ENCODE measurements at regions not wholly inside any gene's neighbourhood (a gene's known extent, or its start where the extent isn't known, plus 50 kb on each side); places are given as distances from the start of the nearest gene placed in this dataset.

DNA sequence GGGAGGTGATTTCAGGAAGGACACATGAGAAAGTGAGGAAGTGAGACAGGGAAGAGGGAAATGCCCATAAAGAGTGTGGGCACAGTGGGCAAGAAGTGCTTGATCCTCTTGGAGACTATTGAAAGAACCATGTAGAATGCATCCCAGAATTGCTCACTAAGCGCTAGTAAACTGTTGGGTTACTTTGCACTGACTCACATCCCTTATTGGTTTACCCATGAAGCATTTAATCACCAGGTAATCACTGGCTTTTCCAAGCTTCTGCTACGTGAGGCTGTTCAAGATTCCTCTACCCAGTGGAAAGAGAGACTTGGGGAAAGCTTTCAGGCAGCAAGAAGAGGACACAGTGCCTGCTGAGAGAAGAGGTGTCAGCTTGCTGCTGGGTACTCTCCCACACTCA lies 410.0 kb upstream of the JAG1 start:
- DNase-seq (ENCODE audit: low spot score): no peak

DNA sequence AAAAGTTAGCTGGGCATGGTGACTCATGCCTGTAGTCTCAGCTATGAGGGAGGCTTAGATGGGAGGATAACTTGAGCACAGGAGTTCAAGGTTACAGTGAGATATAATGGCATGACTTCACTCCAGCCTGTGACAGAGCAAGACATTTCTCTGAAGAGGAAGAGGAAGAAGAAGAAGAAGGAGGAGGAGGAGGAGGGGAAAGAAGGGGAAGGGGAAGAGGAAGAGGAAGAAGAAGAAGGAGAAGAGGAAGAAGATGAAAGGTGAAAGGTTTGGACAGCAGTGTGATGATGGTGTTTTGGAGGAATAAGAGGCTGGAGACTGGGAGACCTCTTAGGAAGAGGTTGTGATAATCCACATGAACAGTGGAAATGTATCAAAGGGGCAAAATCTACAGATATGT lies 410.7 kb upstream of the JAG1 start:
- no peak for DNase-seq (ENCODE audit: low spot score)

DNA sequence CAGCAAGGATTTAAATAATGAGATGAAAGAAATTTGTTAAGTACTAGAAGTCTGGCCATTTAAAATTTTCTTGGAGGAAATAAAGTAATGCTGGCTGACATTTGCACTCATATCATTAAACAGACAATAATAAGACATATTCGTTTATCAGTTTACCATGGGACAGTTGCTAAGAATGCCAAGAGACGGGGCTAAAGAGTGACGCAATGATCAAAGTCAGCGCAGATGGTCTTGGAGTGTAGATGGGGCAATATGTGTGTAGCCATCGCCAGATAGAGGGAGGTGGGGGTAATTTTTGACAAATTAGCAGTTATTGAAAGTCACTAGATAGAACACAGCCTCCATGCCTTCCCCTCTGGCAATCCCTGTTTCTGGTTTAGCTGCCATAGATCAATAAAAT lies 413.2 kb upstream of the JAG1 start:
- DNase-seq (ENCODE audit: low spot score): no peak

- DNase-seq (ENCODE audit: low spot score): no peak
Measured at GRCh38 chr20:11090751-11091150, 417.0 kb upstream of the JAG1 start.

DNA sequence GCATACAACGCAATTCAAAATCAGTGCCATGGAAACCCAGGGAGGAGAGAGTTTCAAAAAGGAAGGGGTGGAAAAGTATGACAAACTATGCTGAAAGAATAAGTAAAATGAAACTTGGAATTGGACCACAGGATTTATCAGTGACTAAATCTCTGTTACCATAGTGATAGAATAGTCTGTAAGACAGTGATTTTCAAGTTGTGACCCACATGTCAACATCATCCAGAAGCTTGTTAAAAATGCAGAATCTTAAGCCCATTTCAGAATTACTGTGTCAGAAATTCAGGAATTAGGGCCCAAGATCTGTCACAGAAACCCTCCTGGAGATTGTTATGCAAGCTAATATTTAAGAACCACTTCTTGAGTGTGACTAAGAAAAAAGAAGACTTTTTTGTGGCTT lies 417.7 kb upstream of the JAG1 start:
- no peak for DNase-seq (ENCODE audit: low spot score)

DNA sequence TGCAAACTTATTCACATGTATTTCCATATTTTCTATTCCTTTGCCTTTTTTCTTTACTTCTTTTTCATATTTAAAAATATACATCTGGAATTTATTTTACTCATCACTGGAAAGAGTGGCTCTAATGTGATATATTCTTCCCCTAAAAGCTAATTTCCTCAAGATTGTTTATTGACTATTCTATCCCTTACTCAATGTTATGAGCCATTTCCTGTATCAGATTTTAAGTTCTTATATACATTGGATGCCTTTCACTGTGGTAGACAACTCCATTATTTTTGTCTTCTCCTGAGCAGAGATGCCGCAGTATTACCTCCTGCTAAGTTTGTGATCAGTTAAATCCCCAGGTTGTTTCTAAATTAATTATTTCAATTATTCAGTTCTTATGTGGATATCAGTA lies 418.4 kb upstream of the JAG1 start:
- no peak for DNase-seq (ENCODE audit: low spot score)

- no peak for DNase-seq (ENCODE audit: low spot score)
Measured at GRCh38 chr20:11094196-11094595, 420.4 kb upstream of the JAG1 start.

DNA sequence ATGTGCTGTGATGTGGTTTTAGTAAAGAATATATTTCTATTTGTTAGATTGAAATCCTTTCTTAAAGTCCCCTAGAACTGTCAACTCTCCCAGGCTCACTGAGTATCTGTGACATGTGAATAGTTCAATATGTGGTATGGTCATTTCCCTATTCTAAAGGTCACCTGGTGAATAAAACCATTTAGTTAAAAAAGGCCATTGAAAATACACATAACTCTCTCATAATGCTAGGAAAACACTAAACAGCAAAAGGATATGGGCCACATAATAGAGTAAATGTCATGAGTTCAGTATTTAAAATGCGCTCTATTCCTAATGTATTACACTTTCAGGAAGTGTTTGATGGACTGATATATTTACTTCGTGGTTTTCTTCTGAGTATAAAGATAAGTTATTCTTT lies 420.9 kb upstream of the JAG1 start:
- no peak for DNase-seq (ENCODE audit: low spot score)

GRCh38 chr20:11098888-11099287 lies 425.1 kb upstream of the JAG1 start:
- no peak for DNase-seq (ENCODE audit: low spot score)

DNA sequence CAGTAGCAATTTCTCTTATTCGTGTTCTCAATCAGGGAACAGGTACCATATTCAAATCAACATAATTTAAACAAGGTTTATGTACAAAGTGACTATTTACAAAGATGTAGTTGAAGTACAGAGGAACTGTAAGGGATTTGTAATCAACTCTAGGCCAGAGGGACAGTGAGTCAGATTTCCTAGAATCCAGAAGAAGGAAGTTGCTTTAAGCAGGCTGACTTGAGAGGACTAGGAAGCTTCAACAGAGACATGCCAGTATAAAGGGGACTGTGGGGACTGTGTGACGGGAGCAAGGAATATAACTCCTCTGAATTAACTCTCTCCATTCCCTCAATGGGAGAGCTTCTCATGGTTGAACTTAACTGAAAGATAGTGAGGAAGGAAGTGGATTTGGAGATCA lies 427.4 kb upstream of the JAG1 start:
- no peak for DNase-seq (ENCODE audit: low spot score)

DNA sequence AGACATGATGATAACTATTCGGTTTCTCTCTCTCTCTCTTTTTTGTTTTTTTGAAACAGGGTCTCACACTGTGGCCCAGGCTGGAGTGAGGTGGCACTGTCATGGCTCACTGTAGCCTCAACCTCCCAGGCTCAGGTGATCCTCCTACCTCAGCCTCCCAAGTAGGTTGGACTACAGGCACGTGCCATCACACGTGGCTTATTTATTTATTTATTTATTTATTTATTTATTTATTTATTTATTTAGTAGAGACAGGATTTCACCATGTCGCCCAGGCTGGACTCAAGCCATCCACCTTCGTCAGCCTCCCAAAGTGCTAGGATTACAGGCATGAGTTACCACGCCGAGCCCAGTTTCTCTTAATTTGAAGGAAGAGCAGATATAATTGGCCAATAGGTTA lies 427.9 kb upstream of the JAG1 start:
- no peak for DNase-seq (ENCODE audit: low spot score)

GRCh38 chr20:11103866-11104265 lies 430.1 kb upstream of the JAG1 start:
- DNase-seq (ENCODE audit: low spot score): no peak

GRCh38 chr20:11108102-11108810 lies 434.5 kb upstream of the JAG1 start:
- DNase-seq (ENCODE audit: low spot score): no peak

GRCh38 chr20:11110535-11110934 lies 436.7 kb upstream of the JAG1 start:
- no peak for DNase-seq (ENCODE audit: low spot score)

DNA sequence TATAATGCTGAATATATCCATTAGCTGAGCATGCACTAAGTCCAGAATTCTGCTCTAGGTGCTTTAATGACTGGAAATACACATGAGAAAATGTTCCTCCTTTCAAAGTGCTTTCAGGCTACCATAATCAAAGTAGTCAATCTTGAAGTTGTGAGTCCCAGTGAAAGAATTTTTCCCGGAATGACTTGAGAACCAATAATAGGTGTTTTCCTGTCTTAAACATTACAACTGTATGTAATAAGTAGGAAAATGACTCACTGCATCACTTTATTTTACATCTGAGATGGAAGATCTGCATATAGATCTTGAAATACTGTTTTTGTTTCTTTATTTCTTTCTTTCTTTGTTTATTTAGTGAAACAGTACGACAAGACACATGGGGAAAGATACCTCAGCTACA lies 437.4 kb upstream of the JAG1 start:
- no peak for DNase-seq (ENCODE audit: low spot score)

GRCh38 chr20:11112832-11113231 lies 439.0 kb upstream of the JAG1 start:
- DNase-seq (ENCODE audit: low spot score): peak; percentile 11

DNA sequence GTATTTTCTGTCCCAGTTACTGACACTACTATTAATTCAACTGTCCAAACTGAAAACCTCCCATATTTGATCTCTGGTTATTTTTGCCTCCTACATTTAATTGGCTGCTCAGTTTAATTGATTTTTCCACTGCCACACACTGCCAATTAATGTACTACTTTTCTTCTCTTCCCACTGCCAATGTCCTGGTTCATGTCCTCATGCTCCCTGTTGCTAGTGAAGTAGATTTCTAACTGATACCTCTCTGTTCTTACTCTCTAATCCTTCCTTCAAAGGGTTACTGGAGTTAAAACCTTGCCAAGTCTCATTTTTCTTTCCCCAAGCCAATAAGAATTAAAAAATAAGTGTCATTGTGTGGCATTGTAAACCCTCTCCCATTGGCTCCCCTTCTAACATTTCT lies 440.6 kb upstream of the JAG1 start:
- DNase-seq (ENCODE audit: low spot score): no peak

- peak; percentile 48 for DNase-seq (ENCODE audit: low spot score)
Measured at GRCh38 chr20:11117808-11118528, 444.2 kb upstream of the JAG1 start.

DNA sequence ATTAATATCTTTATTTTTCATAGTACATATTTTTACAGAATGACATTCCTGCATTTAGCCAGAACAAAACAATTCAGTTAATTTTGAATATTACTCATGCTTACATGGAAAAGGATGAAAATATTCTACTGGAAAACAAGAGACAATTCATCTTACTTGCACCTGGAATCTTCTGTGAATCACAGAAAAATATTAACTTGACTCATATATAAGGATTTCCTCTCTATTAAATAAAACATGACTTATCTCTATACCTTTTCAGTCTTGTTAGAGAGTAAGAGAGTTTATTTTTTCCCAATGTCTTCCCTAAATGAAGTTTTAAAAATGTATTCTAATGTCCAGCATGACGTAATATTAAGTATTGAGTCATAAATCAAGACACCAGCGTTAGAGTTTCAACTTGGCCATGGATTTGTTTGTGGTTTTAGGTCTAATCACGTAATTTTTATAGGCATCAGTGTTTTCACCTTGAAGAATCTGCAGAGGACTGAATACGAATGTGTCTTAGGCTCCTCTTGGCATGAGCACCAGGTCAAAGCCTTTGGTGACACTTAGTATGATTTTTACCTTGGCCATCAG lies 445.1 kb upstream of the JAG1 start:
- no peak for DNase-seq (ENCODE audit: low spot score)

- DNase-seq (ENCODE audit: low spot score): no peak
Measured at GRCh38 chr20:11119573-11119972, 445.8 kb upstream of the JAG1 start.

DNA sequence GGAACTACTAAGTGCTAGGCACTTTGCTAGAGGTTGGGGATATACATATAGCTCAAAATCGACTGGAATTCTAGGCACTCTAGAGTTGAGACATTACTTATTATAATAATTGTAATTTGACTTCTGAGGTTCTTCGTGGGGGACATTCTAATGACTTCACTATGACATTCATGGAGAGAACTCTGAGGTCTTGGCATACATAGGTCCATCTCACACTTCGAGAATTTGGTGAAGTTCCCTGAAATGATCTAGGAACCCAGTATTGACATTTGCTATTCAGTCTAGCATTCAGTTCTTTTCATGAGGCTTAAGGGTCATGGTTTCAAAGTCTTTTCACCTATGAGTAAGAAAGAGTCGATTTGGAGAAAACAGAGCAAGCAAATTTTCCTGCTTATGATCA lies 446.6 kb upstream of the JAG1 start:
- DNase-seq (ENCODE audit: low spot score): no peak

- no peak for DNase-seq (ENCODE audit: low spot score)
Measured at GRCh38 chr20:11124849-11125505, 451.2 kb upstream of the JAG1 start.

- DNase-seq (ENCODE audit: low spot score): peak; percentile 10
Measured at GRCh38 chr20:11128220-11128718, 454.5 kb upstream of the JAG1 start.
